HG02571 (cell line): ENCODE measurements at regions not wholly inside any gene's neighbourhood (a gene's known extent, or its start where the extent isn't known, plus 50 kb on each side); places are given as distances from the start of the nearest gene placed in this dataset.

Source experiments
- ATAC-seq: cut with Tn5 transposase; IDR thresholded peaks from one replicate; pipeline ENCODE4 v1.9.1; 2021; ENCODE audit warnings: mild to moderate bottlenecking, moderate library complexity; ENCODE audit not compliant: unreplicated experiment

- no peak for ATAC-seq
Observed at GRCh38 chr22:48975316-48975741, 852.3 kb downstream of the BRD1 start.

DNA sequence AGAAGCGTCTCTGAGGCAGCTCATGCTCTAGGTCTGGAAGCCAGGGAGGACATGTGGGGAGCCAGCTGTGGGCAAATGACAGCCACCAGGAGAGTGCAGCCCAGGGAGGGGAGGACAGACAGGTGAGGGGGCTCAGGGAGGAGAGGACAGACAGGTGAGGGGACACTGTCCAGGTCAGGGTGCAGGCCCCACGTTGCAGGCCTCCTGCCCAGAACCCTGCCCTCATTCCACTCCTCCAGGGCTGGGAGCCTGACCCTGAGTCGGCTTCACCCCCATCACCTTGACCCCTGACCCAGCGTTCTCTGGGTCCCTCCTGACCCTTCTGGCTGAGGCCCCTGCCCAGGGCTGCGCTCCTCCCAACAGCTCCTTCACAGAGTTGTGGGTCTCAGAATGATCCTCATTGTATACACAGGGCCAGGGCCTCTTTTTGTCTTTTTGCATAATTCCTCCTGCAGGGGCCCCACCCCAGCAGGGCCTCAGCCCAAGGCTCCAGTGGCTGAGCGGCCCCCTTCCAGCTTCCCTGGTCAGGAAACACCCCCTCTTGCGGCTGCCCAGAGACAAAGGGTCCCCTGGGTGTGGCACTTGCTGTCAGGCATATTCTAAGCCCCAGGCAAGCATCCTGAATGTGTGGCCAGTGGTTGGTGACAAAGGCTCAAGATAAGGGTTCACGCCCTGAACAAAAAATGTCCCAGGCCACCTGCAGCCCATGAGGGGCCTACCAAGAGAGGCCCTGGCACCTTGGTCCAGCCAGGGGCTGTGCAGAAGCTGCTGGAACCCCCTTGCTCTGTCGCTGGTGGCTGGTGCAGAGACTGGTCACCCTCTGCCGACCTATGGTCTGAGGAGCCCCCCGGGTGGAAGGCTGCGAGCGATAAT, 853.0 kb downstream of the BRD1 start:
- ATAC-seq, result no peak

- no peak for ATAC-seq
Observed at GRCh38 chr22:48973694-48974041, 854.0 kb downstream of the BRD1 start.

DNA sequence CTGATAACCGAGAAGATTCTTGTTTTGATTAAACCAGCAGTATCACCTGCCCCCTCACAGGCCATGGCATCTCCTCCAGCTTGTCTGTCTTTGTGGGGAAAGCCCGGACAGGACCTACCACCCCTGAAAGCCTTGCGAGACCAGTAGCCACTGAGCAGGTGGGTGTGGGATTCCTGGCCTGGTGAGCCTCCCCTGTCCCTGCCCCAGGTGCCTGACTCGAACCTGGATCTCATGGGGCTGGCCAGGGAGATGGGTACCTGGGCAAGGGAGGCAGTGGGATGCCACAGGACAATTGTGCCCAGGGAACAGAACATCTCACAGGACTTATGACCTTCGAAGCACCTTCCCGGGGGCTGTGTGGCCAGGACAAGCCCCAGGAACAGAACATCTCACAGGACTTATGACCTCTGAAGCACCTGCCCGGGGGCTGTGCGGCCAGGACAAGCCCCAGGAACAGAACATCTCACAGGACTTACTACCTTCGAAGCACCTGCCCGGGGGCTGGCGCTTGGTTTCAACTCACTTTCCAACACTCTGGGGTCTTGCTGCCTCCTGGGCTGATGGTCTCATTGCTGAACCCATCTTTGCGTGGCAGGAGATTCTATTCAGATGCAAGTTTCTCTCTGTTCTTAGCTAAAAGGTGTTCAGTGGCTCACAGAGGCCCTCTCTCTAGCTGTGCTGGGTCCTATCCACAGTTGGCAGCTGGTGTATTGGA, 854.5 kb downstream of the BRD1 start:
- no peak for ATAC-seq

DNA sequence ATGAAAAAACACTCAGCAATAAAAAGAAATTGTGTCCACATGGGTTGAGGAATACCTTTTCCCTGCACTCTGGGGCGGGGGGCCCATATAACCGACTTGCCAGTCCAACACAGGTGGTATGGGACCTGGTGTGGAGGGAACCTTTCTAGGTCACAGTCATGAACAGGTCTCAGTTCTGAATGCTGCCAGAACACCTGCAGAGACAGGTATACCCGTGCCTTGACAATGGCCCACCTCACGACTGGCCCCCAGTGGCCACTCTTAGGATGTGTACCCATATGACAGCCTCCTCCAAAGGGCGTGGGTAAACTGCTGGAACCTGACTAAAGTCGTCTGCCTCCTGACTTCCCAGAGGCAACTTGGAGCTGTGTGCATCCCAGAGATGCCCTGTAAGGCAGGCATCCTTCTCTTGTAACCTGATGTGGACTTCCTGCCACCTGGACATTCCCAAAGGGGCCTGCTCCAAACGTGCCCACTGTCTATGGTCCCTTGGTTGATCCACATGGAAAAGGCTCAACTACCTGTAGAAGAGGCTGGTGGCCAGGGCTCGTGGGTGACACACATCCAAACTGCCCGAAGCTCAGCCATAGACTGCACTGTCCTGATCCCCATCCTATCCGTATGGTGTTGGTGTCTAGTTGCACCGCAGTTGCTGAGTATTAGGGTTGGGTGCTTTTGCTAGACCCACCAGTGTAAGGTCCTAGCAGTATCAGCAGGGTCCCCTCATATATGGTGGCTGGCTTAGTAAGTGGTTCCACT, 859.3 kb downstream of the BRD1 start:
- no peak for ATAC-seq

DNA sequence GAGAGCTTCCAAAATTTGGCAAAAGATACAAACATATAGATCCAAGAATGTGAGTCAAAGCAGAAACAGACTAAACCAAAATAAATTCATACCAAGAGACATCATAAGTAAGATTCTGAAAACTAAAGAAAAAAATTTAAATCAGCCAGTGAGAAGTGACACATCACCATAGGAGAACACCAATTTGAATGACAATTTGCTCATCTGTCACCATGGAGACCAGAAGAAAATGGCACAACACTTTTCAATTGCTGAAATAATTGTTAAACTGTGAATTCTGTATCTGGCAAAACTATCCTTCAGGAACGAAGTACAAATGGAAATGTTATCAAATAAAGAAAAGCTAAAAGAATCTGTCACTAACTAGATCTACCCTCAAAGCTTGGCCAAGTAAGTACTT, 864.3 kb downstream of the BRD1 start:
- no peak for ATAC-seq

- ATAC-seq, result no peak
Observed at GRCh38 chr22:48961705-48962104, 866.0 kb downstream of the BRD1 start.

DNA sequence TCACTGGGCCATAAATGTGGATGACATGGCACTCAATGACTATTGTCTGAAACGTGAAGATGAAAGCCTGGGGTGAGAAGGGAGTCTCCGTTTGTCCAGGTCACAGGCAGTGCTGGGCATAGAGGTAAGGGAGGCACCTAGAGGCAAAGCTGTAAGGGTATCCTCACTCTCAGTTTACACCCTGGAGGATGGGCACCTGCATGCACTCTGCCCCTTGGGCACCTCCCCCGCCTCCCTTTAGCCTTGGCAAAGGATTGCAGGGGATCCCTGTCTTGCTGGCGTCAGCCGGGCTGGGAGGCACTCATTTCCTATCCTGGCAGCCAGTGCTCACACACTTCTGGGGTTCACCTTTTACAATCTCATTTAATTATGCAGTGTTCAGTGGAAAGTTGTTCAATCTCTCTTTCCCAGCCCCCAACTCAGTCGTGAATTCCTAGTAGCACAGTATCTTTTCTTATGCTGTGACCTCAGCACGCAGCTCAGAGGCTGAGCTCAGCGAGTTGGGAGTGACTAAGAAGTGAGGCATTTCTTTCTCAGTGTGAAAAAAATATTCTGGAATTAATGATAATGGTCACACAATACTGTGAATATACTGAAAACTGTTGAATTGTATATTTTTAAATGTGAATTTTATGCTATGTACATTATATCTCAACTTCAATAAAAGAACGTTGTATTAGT, 866.6 kb downstream of the BRD1 start:
- ATAC-seq, result no peak

- no peak for ATAC-seq
Observed at GRCh38 chr22:48960576-48960975, 867.1 kb downstream of the BRD1 start.

- no peak for ATAC-seq
Observed at GRCh38 chr22:48959496-48959895, 868.2 kb downstream of the BRD1 start.

- no peak for ATAC-seq
Observed at GRCh38 chr22:48957987-48958321, 869.7 kb downstream of the BRD1 start.

- ATAC-seq, result no peak
Observed at GRCh38 chr22:48957311-48957986, 870.2 kb downstream of the BRD1 start.

- no peak for ATAC-seq
Observed at GRCh38 chr22:48955351-48956311, 872.0 kb downstream of the BRD1 start.

GRCh38 chr22:48954781-48955311, 872.8 kb downstream of the BRD1 start:
- no peak for ATAC-seq

GRCh38 chr22:48953830-48954229, 873.8 kb downstream of the BRD1 start:
- ATAC-seq, result no peak

- no peak for ATAC-seq
Observed at GRCh38 chr22:48953103-48953720, 874.5 kb downstream of the BRD1 start.

GRCh38 chr22:48952256-48953102, 875.2 kb downstream of the BRD1 start:
- ATAC-seq, result no peak

DNA sequence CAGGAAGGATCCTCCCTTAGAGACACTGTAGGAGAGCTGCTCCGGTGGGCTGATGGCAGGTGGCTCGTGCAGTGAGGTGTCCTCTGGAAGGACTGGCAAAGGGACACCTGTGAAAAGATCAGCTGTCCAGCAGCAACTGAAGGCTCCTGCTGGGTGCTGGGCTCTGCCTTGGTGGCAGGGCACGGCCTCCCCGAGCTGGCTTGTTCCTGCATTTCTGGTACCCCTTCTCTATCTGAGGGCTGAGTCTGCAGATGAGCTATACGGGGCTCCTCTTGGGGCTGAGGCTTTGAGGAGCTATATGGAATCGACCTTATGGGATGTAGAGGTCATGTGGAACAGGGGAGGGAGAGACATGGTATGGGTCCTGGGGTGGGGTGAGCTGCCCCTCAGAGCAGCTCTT, 875.8 kb downstream of the BRD1 start:
- ATAC-seq, result no peak
